GM19438 (cell line): ENCODE measurements at regions not wholly inside any gene's neighbourhood (a gene's known extent, or its start where the extent isn't known, plus 50 kb on each side); places are given as distances from the start of the nearest gene placed in this dataset.

Experiments
- ATAC-seq: cut with Tn5 transposase; IDR thresholded peaks from one replicate; pipeline ENCODE4 v1.9.1; 2021; ENCODE audit warnings: low read depth; ENCODE audit not compliant: unreplicated experiment

GRCh38 chr1:208570362-208570761 lies 326.2 kb upstream of the PLXNA2 start:
- ATAC-seq = no peak

GRCh38 chr1:208576425-208576824 lies 332.2 kb upstream of the PLXNA2 start:
- no peak for ATAC-seq

GRCh38 chr1:208577381-208577905 lies 333.3 kb upstream of the PLXNA2 start:
- ATAC-seq = no peak

- no peak for ATAC-seq
Observed at GRCh38 chr1:208581209-208581608, 337.0 kb upstream of the PLXNA2 start.

- ATAC-seq = no peak
Observed at GRCh38 chr1:208581667-208582066, 337.5 kb upstream of the PLXNA2 start.

- no peak for ATAC-seq
Observed at GRCh38 chr1:208584167-208584755, 340.1 kb upstream of the PLXNA2 start.

GRCh38 chr1:208587110-208587509 lies 342.9 kb upstream of the PLXNA2 start:
- ATAC-seq = peak; percentile 99

- no peak for ATAC-seq
Observed at GRCh38 chr1:208593306-208594006, 349.3 kb upstream of the PLXNA2 start.

GRCh38 chr1:208595236-208595635 lies 351.1 kb upstream of the PLXNA2 start:
- ATAC-seq = no peak

- no peak for ATAC-seq
Observed at GRCh38 chr1:208595745-208596144, 351.6 kb upstream of the PLXNA2 start.

- no peak for ATAC-seq
Observed at GRCh38 chr1:208597571-208597970, 353.4 kb upstream of the PLXNA2 start.

GRCh38 chr1:208598021-208598420 lies 353.8 kb upstream of the PLXNA2 start:
- no peak for ATAC-seq

- no peak for ATAC-seq
Observed at GRCh38 chr1:208599063-208599462, 354.9 kb upstream of the PLXNA2 start.

GRCh38 chr1:208600456-208601190 lies 356.4 kb upstream of the PLXNA2 start:
- ATAC-seq = no peak

- ATAC-seq = no peak
Observed at GRCh38 chr1:208601561-208601960, 357.4 kb upstream of the PLXNA2 start.

- no peak for ATAC-seq
Observed at GRCh38 chr1:208603721-208604120, 359.5 kb upstream of the PLXNA2 start.

- peak; percentile 91 for ATAC-seq
Observed at GRCh38 chr1:208604295-208604694, 360.1 kb upstream of the PLXNA2 start.

- no peak for ATAC-seq
Observed at GRCh38 chr1:208606959-208607358, 362.8 kb upstream of the PLXNA2 start.

GRCh38 chr1:208607616-208608015 lies 363.4 kb upstream of the PLXNA2 start:
- ATAC-seq = no peak

GRCh38 chr1:208614610-208615009 lies 370.4 kb upstream of the PLXNA2 start:
- no peak for ATAC-seq

- no peak for ATAC-seq
Observed at GRCh38 chr1:208615371-208615770, 371.2 kb upstream of the PLXNA2 start.
